NCI-H2029 (cell line): ENCODE measurements at regions not wholly inside any gene's neighbourhood (a gene's known extent, or its start where the extent isn't known, plus 50 kb on each side); places are given as distances from the start of the nearest gene placed in this dataset.

ENCODE experiments used
- DNase-seq: peaks from one replicate; lab custom pipeline; 2025; lab: John Stamatoyannopoulos, UW

DNA sequence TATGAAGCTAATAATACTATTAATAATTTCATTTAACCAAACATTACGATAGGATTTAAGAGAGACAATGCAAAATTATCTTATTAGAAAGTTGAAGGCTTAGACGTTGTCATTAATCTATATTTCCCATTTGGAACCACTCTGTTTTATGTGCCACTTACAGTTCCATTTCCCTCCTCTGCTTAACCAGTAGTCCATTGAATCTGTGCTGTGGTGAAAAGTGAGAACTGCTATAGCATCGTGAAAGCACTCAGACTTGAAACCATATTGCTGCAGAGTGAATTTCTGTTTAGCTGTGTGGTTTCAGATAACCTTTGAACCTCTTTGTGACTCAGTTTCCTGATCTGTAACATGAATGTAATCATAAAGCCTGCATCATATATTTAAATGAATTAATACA lies 2304.5 kb downstream of the MAT2B start:
- DNase-seq: no peak

DNA sequence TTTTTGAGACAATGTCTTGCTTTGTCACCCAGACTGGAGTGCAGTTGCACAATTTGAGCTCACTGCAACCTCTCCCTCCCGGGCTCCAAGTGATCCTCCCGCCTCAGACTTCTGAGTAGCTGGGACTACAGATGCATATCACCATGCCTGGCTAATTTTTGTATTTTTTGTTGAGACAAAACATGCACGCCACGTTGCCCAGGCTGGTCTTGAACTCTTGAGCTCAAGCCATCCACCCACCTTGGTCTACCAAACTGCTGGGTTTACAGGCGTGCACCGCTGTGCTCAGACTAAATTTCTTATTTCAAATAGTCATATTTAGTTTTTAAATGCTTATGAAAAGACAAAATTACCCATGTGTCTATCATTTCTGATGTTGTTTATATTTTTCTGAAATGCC lies 2324.1 kb downstream of the MAT2B start:
- DNase-seq: no peak

DNA sequence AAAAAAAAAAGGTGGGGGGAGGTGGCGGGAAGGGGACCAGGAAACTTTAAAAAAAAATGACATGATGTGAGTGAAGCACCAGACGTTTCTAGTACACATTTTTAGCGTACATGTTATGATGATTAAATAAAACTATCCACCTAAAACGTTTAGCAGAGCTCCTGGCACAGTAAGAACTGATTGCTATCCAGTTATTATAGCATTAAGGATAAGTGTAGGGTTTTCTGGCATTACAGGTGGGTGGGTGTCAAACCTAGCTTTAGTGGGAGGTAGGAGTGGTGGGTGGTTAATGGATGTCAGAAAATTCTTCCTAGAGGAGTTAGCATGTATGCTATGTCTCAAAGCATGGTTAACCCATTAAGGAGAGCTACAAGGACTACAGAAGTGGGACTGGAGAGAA lies 2329.5 kb downstream of the MAT2B start:
- DNase-seq: no peak

DNA sequence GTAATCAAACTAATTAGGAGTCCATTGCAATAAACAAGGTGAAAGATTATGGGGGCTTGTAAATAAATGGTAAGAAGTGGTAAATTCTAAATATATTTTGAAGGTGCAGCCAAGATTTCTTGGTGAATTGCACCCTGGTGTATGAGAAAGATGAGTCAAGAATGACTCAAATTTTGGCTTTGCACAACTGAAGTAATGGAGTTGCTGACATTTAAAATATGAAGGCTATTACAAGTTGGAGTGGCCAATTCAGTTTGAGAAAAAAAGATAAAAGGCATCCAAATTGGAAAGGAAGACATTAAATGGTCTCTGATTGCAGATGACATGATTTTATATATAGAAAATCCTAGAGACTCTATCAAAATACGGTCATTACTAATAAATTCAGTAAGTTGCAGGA lies 2330.6 kb downstream of the MAT2B start:
- DNase-seq: no peak

DNA sequence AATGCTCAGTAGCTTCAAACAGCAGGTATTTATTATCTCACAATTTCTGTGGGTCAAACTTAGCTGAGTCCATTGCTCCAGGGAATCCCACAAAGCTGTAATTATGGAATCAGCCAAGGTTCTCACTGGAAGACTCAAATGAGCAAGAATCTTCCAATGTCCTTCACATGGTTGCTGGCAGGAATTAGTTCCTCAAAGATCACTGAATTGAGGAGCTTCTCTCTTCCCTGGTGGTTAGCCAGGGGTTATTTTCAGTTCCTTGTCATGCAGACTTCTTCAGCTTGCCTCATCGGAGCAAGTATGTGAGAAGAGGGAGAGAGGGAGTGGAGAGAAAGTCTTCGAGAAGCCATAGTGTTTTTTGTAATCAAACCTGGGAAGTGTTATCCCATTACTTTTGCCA lies 2331.9 kb downstream of the MAT2B start:
- no peak for DNase-seq

DNA sequence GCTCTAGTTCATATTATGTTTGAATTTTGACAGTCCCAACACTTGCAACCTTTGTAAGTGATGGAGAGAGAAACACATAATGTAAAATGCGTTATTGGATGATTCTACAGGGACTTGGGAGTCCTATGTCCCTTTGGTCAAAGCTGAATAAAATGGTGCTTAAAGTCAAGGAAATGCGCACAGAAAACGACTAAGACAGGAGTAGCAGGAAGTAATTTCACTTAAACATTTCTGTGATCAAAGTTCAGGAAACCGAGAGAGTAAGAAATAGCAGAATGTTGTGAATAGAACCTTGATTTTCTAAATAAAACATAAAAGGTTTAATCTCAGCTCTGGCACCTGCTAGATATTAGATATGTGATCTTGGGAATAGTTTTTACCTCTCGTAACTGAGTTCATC lies 2339.2 kb downstream of the MAT2B start:
- DNase-seq: no peak

DNA sequence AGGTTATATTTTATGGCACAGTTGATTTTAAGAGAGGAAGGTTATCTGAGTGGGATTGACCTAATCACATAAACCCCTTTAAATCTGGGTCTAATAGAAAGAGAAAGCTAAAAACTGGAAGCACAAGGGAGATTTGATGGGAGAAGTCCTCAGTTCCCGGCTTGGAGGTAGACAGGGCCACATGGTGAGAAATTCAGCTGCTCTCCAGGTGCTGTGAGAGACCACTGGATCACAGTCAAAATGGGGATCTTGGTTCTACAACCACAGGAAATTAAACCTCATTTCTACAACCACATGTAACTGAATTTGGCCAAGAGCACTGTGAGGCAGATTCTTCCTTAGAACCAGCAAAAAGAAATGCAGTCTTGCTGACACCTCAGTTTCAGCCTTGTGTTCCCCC lies 2352.7 kb downstream of the MAT2B start:
- DNase-seq: no peak

DNA sequence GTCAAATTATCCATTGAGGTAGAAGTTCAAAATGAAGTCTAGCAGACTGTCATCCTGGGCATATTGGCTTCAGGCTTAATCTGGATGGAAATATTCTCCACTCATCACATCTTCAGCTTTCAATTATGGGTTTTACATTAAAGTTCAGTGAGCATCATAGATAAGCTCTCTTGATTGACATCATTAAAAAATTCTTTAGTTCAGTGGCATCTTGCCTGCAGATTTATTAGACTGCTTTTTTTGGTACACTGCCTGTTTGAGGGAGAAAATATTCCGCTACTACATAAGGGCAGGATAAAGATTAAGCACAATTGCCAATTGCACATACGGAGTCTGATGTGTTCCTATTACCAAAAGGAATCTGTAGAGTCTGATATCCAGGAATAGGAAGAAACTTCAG lies 2353.8 kb downstream of the MAT2B start:
- DNase-seq: no peak

DNA sequence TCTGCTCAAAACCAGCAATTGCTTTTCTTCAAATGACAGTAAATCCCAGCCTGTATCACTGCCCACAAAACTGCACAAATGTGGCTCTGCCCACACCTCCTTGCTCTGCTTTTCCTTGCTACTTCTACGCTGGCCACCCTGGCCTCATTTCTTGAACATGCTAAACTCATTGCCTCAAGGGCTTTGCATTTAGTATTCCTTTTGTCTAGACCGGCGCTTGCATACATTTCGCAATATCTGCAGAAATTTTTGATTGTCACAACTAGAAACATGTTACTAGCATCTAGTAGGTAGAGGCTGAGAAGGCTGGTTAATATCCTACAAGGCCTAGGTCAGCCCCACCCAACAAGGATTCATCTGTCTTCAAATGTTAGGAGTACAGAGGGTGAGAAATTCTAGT lies 2357.8 kb downstream of the MAT2B start:
- DNase-seq: no peak

DNA sequence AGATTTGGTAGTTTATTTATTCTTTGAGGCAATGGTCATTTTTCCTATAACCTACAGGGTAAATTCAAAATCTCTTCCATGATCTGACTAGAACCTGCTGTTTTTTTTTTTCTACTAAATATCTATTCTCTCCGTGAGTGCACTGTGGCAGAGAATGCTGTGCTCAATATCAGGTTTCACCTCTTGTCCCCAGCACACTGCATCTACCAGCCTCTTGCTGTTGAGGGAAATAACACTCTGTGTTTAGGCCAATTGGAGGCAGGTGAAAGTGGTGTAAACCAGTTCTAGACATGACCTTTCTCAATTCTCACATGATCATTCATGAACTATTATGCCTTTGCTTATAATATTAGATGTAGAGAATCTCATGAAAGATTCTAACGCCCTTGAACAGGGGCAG lies 2365.9 kb downstream of the MAT2B start:
- no peak for DNase-seq

DNA sequence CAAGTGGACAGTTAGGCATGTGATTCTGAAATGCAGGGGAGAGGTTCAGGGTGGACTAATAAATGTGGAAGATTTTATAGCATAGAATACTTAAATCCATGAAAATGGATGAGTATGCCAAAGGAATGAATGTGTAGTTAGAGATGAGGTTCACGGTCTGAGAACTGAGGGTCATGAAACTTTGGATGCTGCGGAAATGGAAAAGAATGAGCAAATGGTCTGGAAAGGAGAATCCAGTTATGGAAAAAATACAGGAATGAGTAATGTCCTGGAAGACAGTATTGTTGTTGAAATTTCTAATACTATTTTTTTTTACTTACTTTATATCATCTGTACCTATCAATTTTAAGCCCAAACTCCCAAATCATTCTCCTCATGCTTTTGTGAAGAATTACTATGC lies 2369.4 kb downstream of the MAT2B start:
- no peak for DNase-seq

DNA sequence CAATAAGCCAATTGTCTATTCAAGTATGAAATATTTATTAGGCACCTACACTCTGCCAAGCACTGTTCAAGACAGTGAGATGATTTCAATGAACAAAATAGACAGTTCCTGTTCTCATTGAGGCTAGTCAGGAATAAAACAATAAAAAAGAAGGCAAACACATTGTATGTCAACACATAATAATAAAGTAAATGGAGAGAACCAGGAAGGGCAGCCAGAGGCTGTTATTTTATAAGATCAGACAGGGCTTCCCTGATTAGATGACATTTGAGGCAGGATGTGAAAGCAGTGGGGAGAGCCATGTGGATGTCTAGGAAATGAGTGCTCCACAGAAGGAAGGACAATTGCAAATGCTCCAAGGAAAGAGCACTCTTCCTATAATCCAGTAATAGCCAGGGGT lies 2371.1 kb downstream of the MAT2B start:
- no peak for DNase-seq

DNA sequence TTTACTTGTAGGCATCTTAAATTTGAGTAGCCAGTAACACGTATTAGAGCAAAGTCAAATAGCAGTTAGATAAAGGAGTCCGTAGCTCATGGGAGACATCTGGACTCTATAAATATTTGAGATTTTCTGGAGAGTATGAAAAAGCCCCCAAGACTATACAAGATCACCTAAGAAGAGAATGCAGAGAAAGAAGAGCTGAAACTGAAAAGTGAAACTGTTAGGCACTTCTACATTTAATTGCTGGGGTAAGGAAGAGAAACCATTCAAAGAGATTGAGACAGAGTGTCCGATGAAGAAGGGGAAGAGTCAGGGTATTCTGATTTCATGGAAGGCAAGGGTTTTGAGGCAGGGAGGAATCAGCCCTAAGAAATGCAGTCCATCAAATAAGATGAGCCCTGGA lies 2372.1 kb downstream of the MAT2B start:
- DNase-seq: no peak

DNA sequence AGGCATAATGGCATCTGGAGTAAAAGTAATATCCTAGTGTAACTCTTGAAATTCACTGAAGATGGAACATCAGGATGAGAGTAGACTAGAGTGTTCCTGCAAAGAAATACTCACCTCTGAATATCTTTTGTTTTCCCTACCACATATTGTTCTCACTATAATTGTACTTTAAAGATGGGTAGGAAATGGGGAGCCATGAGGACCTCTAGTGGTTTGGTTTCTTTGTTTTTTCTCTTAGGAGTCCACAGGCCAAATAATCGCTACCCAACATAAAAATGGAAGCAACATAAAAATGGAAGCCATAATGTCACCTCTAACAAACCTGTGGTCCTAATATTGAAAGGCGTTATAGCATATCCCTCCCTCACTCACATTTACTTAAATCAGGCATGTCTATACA lies 2375.8 kb downstream of the MAT2B start:
- DNase-seq: no peak

DNA sequence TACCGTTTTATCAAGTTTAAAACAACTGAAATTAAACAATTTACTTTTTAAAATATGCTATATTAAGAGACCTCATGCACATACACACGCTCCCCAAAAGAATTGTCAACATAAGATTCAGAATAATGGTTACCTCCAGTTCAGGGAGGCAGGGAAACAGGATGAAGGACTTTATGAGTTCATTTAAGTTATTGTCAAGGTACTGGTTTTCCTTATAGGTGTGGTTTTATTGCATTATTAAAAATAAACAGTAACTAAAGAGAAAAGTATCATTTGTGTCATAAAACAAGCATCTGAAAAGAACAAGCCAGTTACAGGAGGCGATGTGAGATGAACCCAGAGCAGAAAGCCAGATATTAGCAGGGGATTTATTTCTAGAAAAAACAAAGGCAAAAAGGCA lies 2376.7 kb downstream of the MAT2B start:
- DNase-seq: no peak

DNA sequence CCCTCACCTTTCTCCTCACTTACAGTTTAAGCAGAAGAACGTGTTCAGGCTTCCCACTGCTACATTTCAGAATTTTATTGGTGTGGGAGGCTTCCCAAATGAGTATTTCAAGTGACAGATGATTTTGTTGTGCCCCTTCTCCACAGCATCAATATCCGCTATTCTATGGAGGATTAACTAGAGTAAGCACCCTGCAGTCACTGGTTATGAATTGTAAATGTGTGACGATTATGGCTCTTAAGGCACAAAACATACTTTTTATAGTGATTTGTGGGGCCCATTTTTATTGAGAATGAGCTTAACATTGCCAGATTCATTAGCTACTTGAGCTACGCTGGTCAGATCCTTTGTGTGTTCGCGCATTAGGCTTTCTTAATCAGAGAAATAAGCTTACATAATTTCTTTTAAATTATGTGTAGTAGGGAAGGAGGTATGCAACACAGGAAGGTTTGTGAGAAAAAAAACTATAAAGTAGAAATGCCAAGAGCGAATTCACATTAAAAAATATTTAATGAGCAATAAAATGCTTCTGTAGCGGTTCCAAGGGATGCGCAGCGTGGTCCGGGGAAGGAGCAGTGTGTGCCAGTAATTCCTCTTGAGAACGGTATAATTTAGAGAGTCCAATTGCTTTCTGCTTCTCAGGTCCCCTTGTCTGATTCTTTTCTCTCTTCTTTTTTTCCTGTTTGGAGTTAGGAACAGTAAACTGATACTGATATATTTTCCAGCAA lies 2380.4 kb downstream of the MAT2B start:
- no peak for DNase-seq

DNA sequence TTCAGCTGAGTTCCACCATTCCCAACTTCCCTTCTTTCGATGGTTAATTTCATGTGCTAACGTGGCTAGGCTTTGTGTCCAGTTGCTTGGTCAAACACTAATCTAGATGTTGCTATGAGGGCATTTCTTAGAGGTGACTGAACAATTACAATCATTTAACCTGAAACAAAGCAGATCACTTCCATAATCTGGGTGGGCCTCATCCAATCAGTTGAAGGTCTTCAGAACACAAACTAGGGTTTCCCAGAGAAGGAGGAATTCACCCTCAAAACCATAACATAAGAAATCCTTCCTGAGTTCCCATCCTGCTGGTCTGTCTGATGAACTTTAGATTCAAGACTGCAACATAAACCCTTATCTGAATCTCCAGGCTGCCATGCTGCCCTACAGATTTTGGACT lies 2381.7 kb downstream of the MAT2B start:
- no peak for DNase-seq

DNA sequence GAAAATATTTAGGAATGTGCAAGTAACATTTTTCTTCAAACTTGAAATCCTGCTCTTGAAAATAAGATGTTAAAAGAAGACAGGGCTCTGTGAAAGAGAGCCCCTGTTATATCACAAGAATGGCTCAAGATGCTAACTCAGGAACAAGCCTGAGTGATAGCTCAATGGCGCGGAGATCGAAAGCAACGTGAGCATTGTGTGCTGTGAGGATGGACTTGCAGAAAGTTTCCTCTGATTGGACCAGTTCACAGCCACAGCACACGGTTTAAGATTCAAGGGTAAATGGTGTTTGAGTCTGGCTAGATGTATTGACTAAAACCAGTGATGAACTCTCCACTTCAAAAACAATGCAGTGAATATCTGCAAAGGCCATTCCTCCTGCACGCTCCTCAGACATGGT lies 2387.0 kb downstream of the MAT2B start:
- DNase-seq: no peak

DNA sequence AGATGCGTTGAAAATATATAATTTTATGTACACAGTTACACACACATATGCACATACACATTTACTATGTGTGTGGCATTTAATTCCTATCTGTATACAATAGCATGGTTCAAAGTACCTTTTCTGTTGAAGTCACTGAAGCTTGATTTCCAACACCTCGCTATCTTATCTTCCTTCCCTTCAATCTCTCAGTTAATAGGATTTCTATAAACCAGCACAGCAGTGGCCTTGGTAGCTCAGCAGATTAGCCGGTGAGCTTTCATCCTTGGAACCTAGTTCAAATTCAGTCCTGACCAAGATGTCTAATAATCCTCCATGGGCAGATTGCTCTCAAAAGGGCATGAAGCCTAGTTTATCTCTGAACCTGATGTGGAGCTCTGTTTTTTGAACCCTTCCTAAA lies 2389.5 kb downstream of the MAT2B start:
- DNase-seq: no peak

DNA sequence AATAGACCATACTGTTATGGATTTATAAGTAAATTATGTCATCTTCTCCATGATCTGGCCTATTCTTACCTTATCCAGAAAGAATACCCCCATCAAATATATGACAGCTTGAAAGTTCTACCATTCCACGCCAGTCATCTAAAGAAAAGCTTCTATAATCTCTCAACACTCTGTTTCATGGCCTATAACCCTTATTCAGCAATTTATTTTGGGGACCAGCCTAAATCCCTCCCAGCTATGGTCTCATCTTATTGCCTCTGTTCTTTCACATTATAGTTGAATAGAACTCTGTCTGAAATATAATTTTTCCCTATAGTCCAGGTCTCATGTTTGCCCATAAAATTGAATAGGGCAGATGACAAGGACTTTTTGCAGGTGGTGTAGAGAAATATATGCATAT lies 2387.6 kb upstream of the WWC1 start:
- no peak for DNase-seq

DNA sequence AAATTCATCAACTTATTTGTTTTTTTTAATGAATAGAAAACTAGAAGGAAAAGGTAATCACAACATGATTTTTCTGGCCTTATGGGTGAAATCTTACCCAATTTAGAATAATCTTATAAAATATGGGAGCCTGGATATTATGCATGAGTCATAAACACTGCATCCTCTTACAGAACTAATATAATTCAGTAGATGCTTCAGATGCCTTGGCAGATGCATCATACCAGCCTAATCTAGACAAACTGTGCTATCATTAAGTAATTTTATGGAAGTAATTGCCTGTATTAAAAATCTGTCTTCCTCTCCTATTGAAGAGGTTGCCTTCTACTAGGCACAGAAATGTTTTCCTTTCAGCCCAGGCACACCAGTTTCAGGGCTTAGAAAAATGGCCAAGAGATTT lies 2384.6 kb upstream of the WWC1 start:
- DNase-seq: no peak

DNA sequence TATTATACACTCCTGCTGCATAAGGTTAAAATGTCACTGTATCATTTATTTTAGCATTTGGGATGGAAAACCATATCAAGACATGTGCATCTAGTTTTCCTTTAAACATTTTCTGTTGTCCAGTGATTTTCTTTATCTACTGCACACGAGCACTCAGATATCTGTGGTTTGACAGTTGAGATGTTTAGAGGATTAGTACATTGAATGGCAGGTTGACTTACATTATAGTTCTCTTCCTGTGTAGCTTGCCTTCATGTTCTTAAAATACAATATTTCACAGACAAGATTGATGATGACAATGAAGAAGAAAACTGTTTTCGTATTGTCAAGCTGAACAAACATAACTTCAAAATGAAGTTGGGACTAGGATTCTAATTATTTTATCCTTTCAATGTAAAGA lies 2378.4 kb upstream of the WWC1 start:
- no peak for DNase-seq

DNA sequence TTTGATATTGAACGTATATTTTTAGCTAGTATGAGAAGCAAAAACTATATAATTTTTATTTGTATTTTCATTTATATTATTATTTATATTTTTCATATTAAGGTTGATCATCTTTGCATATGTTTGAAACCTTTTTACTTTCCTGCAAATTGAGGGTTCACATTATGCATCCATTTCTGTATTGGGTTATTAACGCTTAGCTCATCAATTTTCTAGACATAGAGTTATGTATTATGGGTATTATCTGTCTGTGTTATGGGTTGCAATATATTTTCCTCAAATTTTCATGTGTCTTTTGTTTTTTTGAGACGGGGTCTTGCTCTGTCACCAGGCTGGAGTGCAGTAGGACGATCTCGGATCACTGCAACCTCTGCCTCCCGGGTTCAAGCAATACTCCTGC lies 2377.0 kb upstream of the WWC1 start:
- no peak for DNase-seq

DNA sequence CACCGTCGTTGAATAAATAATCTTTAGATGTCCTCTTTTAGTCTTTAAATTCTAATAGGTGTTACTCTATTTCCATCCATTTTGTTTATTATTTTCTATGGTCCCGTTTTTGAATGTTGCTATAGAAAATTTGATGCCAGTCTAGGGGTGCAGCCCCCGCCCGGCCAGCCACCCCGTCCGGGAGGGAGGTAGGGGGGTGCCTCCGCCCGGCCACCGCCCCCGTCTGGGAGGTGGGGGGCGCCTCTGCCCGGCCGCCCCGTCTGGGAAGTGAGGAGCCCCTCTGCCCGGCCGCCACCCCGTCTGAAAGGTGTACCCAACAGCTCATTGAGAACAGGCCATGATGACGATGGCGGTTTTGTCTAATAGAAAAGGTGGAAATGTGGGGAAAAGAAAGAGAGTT lies 2372.2 kb upstream of the WWC1 start:
- DNase-seq: no peak

DNA sequence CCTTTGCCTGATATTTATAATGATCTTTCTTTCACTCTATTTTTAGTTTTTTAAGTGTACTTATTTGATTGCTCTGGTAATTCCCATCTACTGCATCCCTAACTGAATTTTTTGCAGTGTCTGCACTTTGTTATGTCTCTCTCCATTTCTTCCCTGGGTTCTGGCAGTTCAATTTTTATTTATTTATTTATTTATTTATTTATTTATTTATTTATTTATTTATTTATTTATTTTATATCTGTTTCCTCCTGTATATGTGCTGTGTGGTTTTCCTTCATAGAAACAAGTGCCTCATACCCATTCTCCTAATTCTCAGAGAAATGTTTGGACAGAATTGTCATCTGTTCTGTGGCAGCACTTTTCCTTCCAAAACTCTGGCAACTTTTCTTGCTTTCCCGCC lies 2370.8 kb upstream of the WWC1 start:
- no peak for DNase-seq
